ENCODE measurements at regions not wholly inside any gene's neighbourhood (a gene's known extent, or its start where the extent isn't known, plus 50 kb on each side); places are given as distances from the start of the nearest gene placed in this dataset.

GRCh38 chr5:51810592-51810991 lies 427.3 kb downstream of the ISL1 start:
- no peak for TF ChIP-seq EZH2phosphoT487 (IDR thresholded peaks at IDR 0.05; ENCODE audit: insufficient read depth, low read depth)
- TF ChIP-seq EZH2 (IDR thresholded peaks at IDR 0.05; ENCODE audit: insufficient read depth, poor library complexity, severe bottlenecking) = no peak

Measured in GM23248 (cell line).